Thymus (tissue), 11 donors: ENCODE measurements at regions not wholly inside any gene's neighbourhood (a gene's known extent, or its start where the extent isn't known, plus 50 kb on each side); places are given as distances from the start of the nearest gene placed in this dataset.
"Not testable (repeated sequence)": the region's sequence is repeated elsewhere in the genome, so short reads cannot be mapped to it uniquely, and the experiment has no call there.

Experiments
- DNase-seq, 9 donors: peaks; one replicate each; pipeline ENCODE4 v3.0.0-alpha.2; 2013; ENCODE audit warnings: low spot score in 9 of 9, low read depth in 6 of 9, missing footprints in 1 of 9
- H3K27ac ChIP-seq, 2 donors: one replicate each; pipeline ENCODE4 v1.5.1; 2013; ENCODE audit warnings: control low read depth in 1 of 2, low read depth in 1 of 2, low read length in 1 of 2, mild to moderate bottlenecking in 1 of 2, moderate library complexity in 1 of 2
- H3K27me3 ChIP-seq, 2 donors: one replicate each; pipeline ENCODE4 v1.5.1; 2013; ENCODE audit warnings: low read length in 1 of 2; ENCODE audit not compliant: control insufficient read depth in 2 of 2, insufficient read depth in 1 of 2
- H3K36me3 ChIP-seq, 2 donors: one replicate each; pipeline ENCODE4 v1.5.1; 2013; ENCODE audit warnings: low read length in 1 of 2, mild to moderate bottlenecking in 1 of 2, moderate library complexity in 1 of 2; ENCODE audit not compliant: control insufficient read depth in 2 of 2, insufficient read depth in 2 of 2
- H3K4me1 ChIP-seq, 2 donors: one replicate each; pipeline ENCODE4 v1.5.1; 2013; ENCODE audit warnings: low read length in 2 of 2; ENCODE audit not compliant: control insufficient read depth in 2 of 2, insufficient read depth in 2 of 2
- H3K4me3 ChIP-seq, 2 donors: one replicate each; pipeline ENCODE4 v1.5.1; 2013; ENCODE audit warnings: low read length in 2 of 2, control low read depth in 1 of 2, mild to moderate bottlenecking in 1 of 2
- H3K9me3 ChIP-seq, 2 donors: one replicate each; pipeline ENCODE4 v1.5.1; 2013; ENCODE audit warnings: low read length in 1 of 2, mild to moderate bottlenecking in 1 of 2; ENCODE audit not compliant: control insufficient read depth in 2 of 2, insufficient read depth in 1 of 2
- WGBS: extraction: QIAGEN DNeasy Blood & Tissue Kit; methylation state at CpG from one replicate; pipeline ENCODE4 v1.1.7; 2013; 5-methylcytosine and 5-hydroxymethylcytosine counted together
- donor health status: healthy.

GRCh38 chr18:10095356-10095755 lies 181.5 kb downstream of the VAPA start:
- H3K36me3 ChIP-seq = no peaks in the 10 kb centered on the region
- 98% methylated on average over 3 of the region's 3 CpGs for WGBS
- no peak for DNase-seq
- H3K27me3 ChIP-seq = no peaks in the 10 kb centered on the region
- H3K4me1 ChIP-seq = peaks cover 3 to 12% of the 10 kb centered on the region in 2 donors
- H3K4me3 ChIP-seq = no peak overlapping the region
- no peak overlapping the region for H3K27ac ChIP-seq
- no peaks in the 10 kb centered on the region for H3K9me3 ChIP-seq

GRCh38 chr18:10099539-10100140 lies 185.8 kb downstream of the VAPA start:
- 88% methylated on average over 7 of the region's 7 CpGs for WGBS
- H3K36me3 ChIP-seq = no peaks in the 10 kb centered on the region
- H3K27me3 ChIP-seq = no peaks in the 10 kb centered on the region
- H3K4me1 ChIP-seq = peaks cover 0 to 3% of the 10 kb centered on the region in 2 donors
- H3K4me3 ChIP-seq = no peak overlapping the region
- H3K27ac ChIP-seq = no peak overlapping the region
- no peaks in the 10 kb centered on the region for H3K9me3 ChIP-seq
- no peak for DNase-seq

- no peak overlapping the region for H3K4me3 ChIP-seq
- 97% methylated on average over 4 of the region's 4 CpGs for WGBS
- peaks cover 0 to 3% of the 10 kb centered on the region in 2 donors for H3K4me1 ChIP-seq
- H3K27me3 ChIP-seq = no peaks in the 10 kb centered on the region
- H3K27ac ChIP-seq = no peak overlapping the region
- H3K9me3 ChIP-seq = no peaks in the 10 kb centered on the region
- H3K36me3 ChIP-seq = no peaks in the 10 kb centered on the region
- DNase-seq = no peak
These were observed 186.4 kb downstream of the VAPA start for GRCh38 chr18:10100196-10100595.

GRCh38 chr18:10100941-10101701 lies 187.3 kb downstream of the VAPA start:
- H3K27ac ChIP-seq = no peak overlapping the region
- no peak for DNase-seq
- H3K9me3 ChIP-seq = no peaks in the 10 kb centered on the region
- WGBS = 69% methylated on average over 12 of the region's 12 CpGs
- H3K36me3 ChIP-seq = no peaks in the 10 kb centered on the region
- H3K4me3 ChIP-seq = no peak overlapping the region
- H3K27me3 ChIP-seq = no peaks in the 10 kb centered on the region
- peaks cover 0 to 3% of the 10 kb centered on the region in 2 donors for H3K4me1 ChIP-seq

- Histone ChIP-seq H3K4me1 (peaks cover 0 to 3% of the 10 kb centered on the region in 2 donors), H3K4me3 (no peak overlapping the region), H3K27ac (no peak overlapping the region), H3K36me3 (no peaks in the 10 kb centered on the region), H3K9me3 (no peaks in the 10 kb centered on the region), H3K27me3 (no peaks in the 10 kb centered on the region)
- 83% methylated on average over 5 of the region's 5 CpGs for WGBS
- peak in 1 of 9 donors; percentile 21 for DNase-seq
These were observed 187.9 kb downstream of the VAPA start for GRCh38 chr18:10101729-10102128.

- not testable (repeated sequence) for H3K36me3 ChIP-seq, H3K4me1 ChIP-seq, DNase-seq, H3K4me3 ChIP-seq, H3K27me3 ChIP-seq, H3K9me3 ChIP-seq, H3K27ac ChIP-seq
- 42% methylated on average over 1 of the region's 1 CpG for WGBS
These were observed 191.3 kb downstream of the VAPA start for GRCh38 chr18:10105118-10105517.

- Histone ChIP-seq H3K27me3 (no peaks in the 10 kb centered on the region), H3K4me3 (no peak overlapping the region), H3K9me3 (no peaks in the 10 kb centered on the region), H3K27ac (no peak overlapping the region), H3K36me3 (no peaks in the 10 kb centered on the region), H3K4me1 (no peaks in the 10 kb centered on the region)
- WGBS = 96% methylated on average over 1 of the region's 1 CpG
- no peak for DNase-seq
These were observed 197.4 kb downstream of the VAPA start for GRCh38 chr18:10111191-10111590.

- H3K27ac ChIP-seq = no peak overlapping the region
- H3K4me3 ChIP-seq = no peak overlapping the region
- H3K36me3 ChIP-seq = no peaks in the 10 kb centered on the region
- H3K9me3 ChIP-seq = no peaks in the 10 kb centered on the region
- 95% methylated on average over 10 of the region's 10 CpGs for WGBS
- H3K27me3 ChIP-seq = no peaks in the 10 kb centered on the region
- no peak for DNase-seq
- H3K4me1 ChIP-seq = no peaks in the 10 kb centered on the region
These were observed 198.1 kb downstream of the VAPA start for GRCh38 chr18:10111944-10112343.

- Histone ChIP-seq H3K27me3 (no peaks in the 10 kb centered on the region), H3K9me3 (no peaks in the 10 kb centered on the region), H3K36me3 (no peaks in the 10 kb centered on the region), H3K4me1 (no peaks in the 10 kb centered on the region), H3K4me3 (no peak overlapping the region), H3K27ac (no peak overlapping the region)
- no peak for DNase-seq
- 95% methylated on average over 8 of the region's 8 CpGs for WGBS
These were observed 199.6 kb downstream of the VAPA start for GRCh38 chr18:10113121-10114022.
